ENCODE measurements at regions not wholly inside any gene's neighbourhood (a gene's known extent, or its start where the extent isn't known, plus 50 kb on each side); places are given as distances from the start of the nearest gene placed in this dataset.

DNA sequence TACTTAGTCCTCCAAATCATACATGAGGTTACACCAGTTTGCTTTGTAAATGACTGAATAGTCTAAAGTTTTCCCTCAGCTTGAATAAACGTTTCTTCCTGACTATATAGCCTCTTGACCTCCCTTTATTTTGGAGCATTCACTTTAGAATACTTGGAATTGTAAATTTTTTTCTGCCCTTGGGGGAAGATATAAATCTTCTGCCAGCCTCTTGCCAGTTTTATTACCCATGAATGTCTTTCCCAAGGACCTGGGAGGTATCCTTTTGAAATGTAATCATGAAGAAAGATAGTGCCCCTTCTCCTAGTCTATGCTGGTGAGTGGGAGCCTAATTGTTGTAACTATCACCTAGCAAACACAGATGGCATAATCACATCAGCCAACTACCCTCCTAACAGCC lies 2033.9 kb upstream of the PCDH20 start:
- in situ Hi-C loops (cut with MboI; ENCODE audit: low sequenced_read_pairs) (no loop called here), dilution Hi-C loops (cut with HindIII; ENCODE audit: low sequenced_read_pairs, unreplicated experiment) (no loop called here), intact Hi-C loops (cut with micrococcal nuclease) (no loop called here)
- Histone ChIP-seq H2BK5ac (ENCODE audit: low read depth, low read length, poor library complexity, severe bottlenecking) (peak overlapping the region; percentile 41), H4K91ac (ENCODE audit: insufficient read depth, low read depth, low read length) (no peak overlapping the region), H3K27me3 (ENCODE audit: control insufficient read depth, insufficient read depth, low read length) (no peaks in the 10 kb centered on the region), H3K23ac (ENCODE audit: low read depth, low read length) (no peak overlapping the region; the same call in 1 of the 2 replicates), H3K9ac (ENCODE audit: low read depth, low read length) (no peak overlapping the region), H3K9me1 (ENCODE audit: insufficient read depth, low read length) (no peaks in the 10 kb centered on the region), H3K56ac (ENCODE audit: extremely low read depth, insufficient read depth, low read length) (no peak overlapping the region), H2AK5ac (ENCODE audit: low read depth, low read length) (no peak overlapping the region), H3K36me3 (ENCODE audit: control insufficient read depth, insufficient read depth, low read length) (no peaks in the 10 kb centered on the region), H3K4ac (ENCODE audit: low read depth, low read length) (no peak overlapping the region), H3K4me1 (ENCODE audit: control insufficient read depth, insufficient read depth, low read length) (peaks cover 2% of the 10 kb centered on the region), H2BK15ac (ENCODE audit: low read depth, low read length) (peak overlapping the region; percentile 79; the same call in 1 of the 3 replicates), H2BK120ac (ENCODE audit: low read depth, low read length) (no peak overlapping the region), H3K18ac (ENCODE audit: low read depth, low read length) (peak overlapping the region; percentile 80; the same call in 1 of the 2 replicates), H3K27ac (ENCODE audit: insufficient read depth, low read length) (no peak overlapping the region), H2BK20ac (ENCODE audit: low read depth, low read length) (peak overlapping the region; percentile 46; the same call in 1 of the 2 replicates), H3K9me3 (ENCODE audit: control insufficient read depth, insufficient read depth, low read length) (no peaks in the 10 kb centered on the region), H2AFZ (replicated peaks; ENCODE audit: low read length, poor library complexity) (no peak overlapping the region), H4K5ac (ENCODE audit: low read depth, low read length) (peak overlapping the region; percentile 48; the same call in 1 of the 2 replicates), H4K8ac (ENCODE audit: low read depth in 2 of 2, low read length in 2 of 2) (no peak overlapping the region), H3K4me3 (ENCODE audit: insufficient read depth, low read depth, low read length) (no peak overlapping the region), H4K20me1 (ENCODE audit: insufficient read depth, low read length) (no peaks in the 10 kb centered on the region), H3K4me2 (ENCODE audit: low read depth, low read length) (no peak overlapping the region), H3K79me1 (ENCODE audit: low read depth in 1 of 2, low read length in 2 of 2) (no peaks in the 10 kb centered on the region), H3K14ac (replicated peaks; ENCODE audit: low read depth, low read length) (no peak overlapping the region), H2AK9ac (replicated peaks; ENCODE audit: low read depth, low read length, poor library complexity) (no peak overlapping the region)
- WGBS, 2 experiments (ENCODE audit: extremely low coverage in 2 of 2, insufficient read length in 1 of 2): no CpG with 5 or more reads among the region's 1 CpG
- CTCF ChIA-PET: interaction anchor here (0.7 kb wide), 1 partner anchor 600 kb away, joined by 3 read pairs; no protein-coding TSS in a partner anchor
- DNase-seq: no peak
- ATAC-seq (ENCODE audit: low read depth): peak; percentile 42; the same call in 1 of the 2 replicates
- TF ChIP-seq RAD21 (IDR thresholded peaks at IDR 0.05; ENCODE audit: low read length) (no peak), FOS (IDR thresholded peaks at IDR 0.05; ENCODE audit: low read depth, low read length) (no peak), MAFK (IDR thresholded peaks at IDR 0.05; ENCODE audit: low read depth, low read length) (no peak), SMC3 (IDR thresholded peaks at IDR 0.05; ENCODE audit: low read depth, low read length) (no peak), CEBPB (IDR thresholded peaks at IDR 0.05; ENCODE audit: low read depth, low read length) (no peak), NFE2L2 (IDR thresholded peaks at IDR 0.05; ENCODE audit: low read depth, low read length) (no peak), MXI1 (IDR thresholded peaks at IDR 0.05; ENCODE audit: borderline replicate concordance, low read depth, low read length) (no peak), RCOR1 (IDR thresholded peaks at IDR 0.05; ENCODE audit: insufficient replicate concordance, low read length) (no peak), RFX5 (IDR thresholded peaks at IDR 0.05; ENCODE audit: low read depth, low read length) (no peak), BHLHE40 (IDR thresholded peaks at IDR 0.05; ENCODE audit: low read depth, low read length) (no peak), POLR2A (IDR thresholded peaks at IDR 0.05; ENCODE audit: low read depth, low read length) (no peak)
- TF ChIP-seq, protein P1, sequence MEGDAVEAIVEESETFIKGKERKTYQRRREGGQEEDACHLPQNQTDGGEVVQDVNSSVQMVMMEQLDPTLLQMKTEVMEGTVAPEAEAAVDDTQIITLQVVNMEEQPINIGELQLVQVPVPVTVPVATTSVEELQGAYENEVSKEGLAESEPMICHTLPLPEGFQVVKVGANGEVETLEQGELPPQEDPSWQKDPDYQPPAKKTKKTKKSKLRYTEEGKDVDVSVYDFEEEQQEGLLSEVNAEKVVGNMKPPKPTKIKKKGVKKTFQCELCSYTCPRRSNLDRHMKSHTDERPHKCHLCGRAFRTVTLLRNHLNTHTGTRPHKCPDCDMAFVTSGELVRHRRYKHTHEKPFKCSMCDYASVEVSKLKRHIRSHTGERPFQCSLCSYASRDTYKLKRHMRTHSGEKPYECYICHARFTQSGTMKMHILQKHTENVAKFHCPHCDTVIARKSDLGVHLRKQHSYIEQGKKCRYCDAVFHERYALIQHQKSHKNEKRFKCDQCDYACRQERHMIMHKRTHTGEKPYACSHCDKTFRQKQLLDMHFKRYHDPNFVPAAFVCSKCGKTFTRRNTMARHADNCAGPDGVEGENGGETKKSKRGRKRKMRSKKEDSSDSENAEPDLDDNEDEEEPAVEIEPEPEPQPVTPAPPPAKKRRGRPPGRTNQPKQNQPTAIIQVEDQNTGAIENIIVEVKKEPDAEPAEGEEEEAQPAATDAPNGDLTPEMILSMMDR (conservative IDR thresholded peaks at IDR 0.05; ENCODE audit: low read depth, low read length): no peak
- TF ChIP-seq, protein P2, sequence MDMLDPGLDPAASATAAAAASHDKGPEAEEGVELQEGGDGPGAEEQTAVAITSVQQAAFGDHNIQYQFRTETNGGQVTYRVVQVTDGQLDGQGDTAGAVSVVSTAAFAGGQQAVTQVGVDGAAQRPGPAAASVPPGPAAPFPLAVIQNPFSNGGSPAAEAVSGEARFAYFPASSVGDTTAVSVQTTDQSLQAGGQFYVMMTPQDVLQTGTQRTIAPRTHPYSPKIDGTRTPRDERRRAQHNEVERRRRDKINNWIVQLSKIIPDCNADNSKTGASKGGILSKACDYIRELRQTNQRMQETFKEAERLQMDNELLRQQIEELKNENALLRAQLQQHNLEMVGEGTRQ (IDR thresholded peaks at IDR 0.05; ENCODE audit: low read depth, low read length): no peak
- TF ChIP-seq, protein P3, sequence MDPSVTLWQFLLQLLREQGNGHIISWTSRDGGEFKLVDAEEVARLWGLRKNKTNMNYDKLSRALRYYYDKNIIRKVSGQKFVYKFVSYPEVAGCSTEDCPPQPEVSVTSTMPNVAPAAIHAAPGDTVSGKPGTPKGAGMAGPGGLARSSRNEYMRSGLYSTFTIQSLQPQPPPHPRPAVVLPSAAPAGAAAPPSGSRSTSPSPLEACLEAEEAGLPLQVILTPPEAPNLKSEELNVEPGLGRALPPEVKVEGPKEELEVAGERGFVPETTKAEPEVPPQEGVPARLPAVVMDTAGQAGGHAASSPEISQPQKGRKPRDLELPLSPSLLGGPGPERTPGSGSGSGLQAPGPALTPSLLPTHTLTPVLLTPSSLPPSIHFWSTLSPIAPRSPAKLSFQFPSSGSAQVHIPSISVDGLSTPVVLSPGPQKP (IDR thresholded peaks at IDR 0.05; ENCODE audit: borderline replicate concordance, low read depth, low read length): no peak
- BruUV-seq (replicated peaks): no TSS peak
- POLR2A ChIA-PET (ENCODE audit: unreplicated experiment): no interaction called here
